Keratinocyte (primary cell): ENCODE measurements at regions not wholly inside any gene's neighbourhood (a gene's known extent, or its start where the extent isn't known, plus 50 kb on each side); places are given as distances from the start of the nearest gene placed in this dataset.

Experiments
- DNase-seq: peaks from one replicate; pipeline ENCODE4 v3.0.0-alpha.2; 2011; ENCODE audit warnings: low read depth, missing footprints, low spot score
- FAIRE-seq: peaks from 2 replicates; lab custom pipeline; 2011; peaks lifted over from hg19 to GRCh38; lab: Jason Lieb, UNC
- H2AFZ ChIP-seq: 2 replicates; pipeline ENCODE4 v1.6.0; 2012; ENCODE audit warnings: low read length, control low read depth, inconsistent platforms; ENCODE audit not compliant: control insufficient read depth
- H3K27ac ChIP-seq: 2 replicates; pipeline ENCODE4 v1.5.1; 2011; ENCODE audit warnings: low read length; ENCODE audit not compliant: control insufficient read depth, insufficient read depth
- H3K27me3 ChIP-seq: 3 replicates; pipeline ENCODE4 v1.6.0; 2011; ENCODE audit warnings: low read length; ENCODE audit not compliant: control insufficient read depth, insufficient read depth; ENCODE audit errors: extremely low read depth
- H3K36me3 ChIP-seq, 2 experiments: 2 replicates in 1 of 2; 3 replicates in 1 of 2; pipeline ENCODE4 v1.5.1; 2011; ENCODE audit warnings: low read length in 2 of 2, mild to moderate bottlenecking in 1 of 2; ENCODE audit not compliant: control insufficient read depth in 2 of 2, insufficient read depth in 2 of 2; ENCODE audit errors: extremely low read depth in 1 of 2
- H3K4me1 ChIP-seq: 3 replicates; pipeline ENCODE4 v1.5.1; 2011; ENCODE audit warnings: low read length; ENCODE audit not compliant: control insufficient read depth, insufficient read depth; ENCODE audit errors: extremely low read depth
- H3K4me2 ChIP-seq: 3 replicates; pipeline ENCODE4 v1.6.0; 2011; ENCODE audit warnings: low read depth, low read length; ENCODE audit not compliant: control insufficient read depth, insufficient read depth; ENCODE audit errors: extremely low read depth
- H3K4me3 ChIP-seq, 3 experiments: fragments of 200-600 bp in 1 of 3; sonication (generic) in 1 of 3; 2 replicates in 2 of 3; 3 replicates in 1 of 3; pipeline ENCODE4 v1.5.1; 2011 to 2016; ENCODE audit warnings: low read length in 3 of 3, mild to moderate bottlenecking in 3 of 3, control low read depth in 2 of 3, inconsistent platforms in 1 of 3, low read depth in 1 of 3, mixed read lengths in 1 of 3, mixed run types in 1 of 3, moderate library complexity in 1 of 3; ENCODE audit not compliant: control insufficient read depth in 2 of 3, insufficient read depth in 2 of 3; ENCODE audit errors: extremely low read depth in 1 of 3
- H3K79me2 ChIP-seq: 2 replicates; pipeline ENCODE4 v1.6.0; 2012; ENCODE audit warnings: low read length; ENCODE audit not compliant: control insufficient read depth, insufficient read depth
- H3K9ac ChIP-seq: 3 replicates; pipeline ENCODE4 v1.6.0; 2011; ENCODE audit warnings: low read length; ENCODE audit not compliant: control insufficient read depth, insufficient read depth; ENCODE audit errors: extremely low read depth
- H3K9me1 ChIP-seq: 3 replicates; pipeline ENCODE4 v1.6.0; 2011; ENCODE audit warnings: low read length; ENCODE audit not compliant: control insufficient read depth, insufficient read depth; ENCODE audit errors: extremely low read depth
- H3K9me3 ChIP-seq: 2 replicates; pipeline ENCODE4 v1.5.1; 2012; ENCODE audit warnings: low read depth, low read length; ENCODE audit not compliant: control insufficient read depth
- H4K20me1 ChIP-seq: 3 replicates; pipeline ENCODE4 v1.6.0; 2011; ENCODE audit warnings: low read length; ENCODE audit not compliant: control insufficient read depth, insufficient read depth; ENCODE audit errors: extremely low read depth
- CTCF ChIP-seq, 3 experiments: IDR thresholded peaks in 1 of 3; conservative IDR thresholded peaks in 1 of 3; optimal IDR thresholded peaks in 1 of 3; 2 replicates in 2 of 3; 3 replicates in 1 of 3; pipeline versions ENCODE3 to v1.5.1; 2011; ENCODE audit warnings: low read length in 3 of 3, mild to moderate bottlenecking in 3 of 3, moderate library complexity in 2 of 3, control low read depth in 1 of 3, inconsistent platforms in 1 of 3; ENCODE audit not compliant: insufficient read depth in 2 of 3; ENCODE audit errors: extremely low read depth in 1 of 3
- EZH2 ChIP-seq: IDR thresholded peaks from one replicate; pipeline ENCODE4 v1.6.1; 2012; ENCODE audit warnings: inconsistent platforms, mild to moderate bottlenecking, low read length, moderate library complexity
- dilution Hi-C: fragments of 300-500 bp; cut with MboI; formaldehyde crosslinking; loops from one replicate; pipeline ENCODE4 v1.7.0; 2020; ENCODE audit warnings: low sequenced_read_pairs; ENCODE audit not compliant: extremely low pct_ligation_motif_present

GRCh38 chr20:62567246-62568044 is 74.9 kb upstream of the SLCO4A1 start:
- FAIRE-seq (no peak), DNase-seq (no peak)
- Histone ChIP-seq H3K36me3 (no peaks in the 10 kb centered on the region), H3K9me3 (no peaks in the 10 kb centered on the region), H3K4me3 (no peak overlapping the region), H3K27ac (no peak overlapping the region), H2AFZ (no peak overlapping the region), H3K79me2 (no peaks in the 10 kb centered on the region), H4K20me1 (peaks cover 2% of the 10 kb centered on the region), H3K9ac (no peak overlapping the region), H3K4me2 (no peak overlapping the region), H3K27me3 (peaks cover 8% of the 10 kb centered on the region), H3K9me1 (no peaks in the 10 kb centered on the region), H3K4me1 (no peaks in the 10 kb centered on the region)
- dilution Hi-C loops, result no loop called here
- no peak for TF ChIP-seq EZH2
- TF ChIP-seq CTCF (optimal IDR thresholded peaks at IDR 0.05 in 1 of 3, IDR thresholded peaks at IDR 0.05 in 1 of 3, conservative IDR thresholded peaks at IDR 0.05 in 1 of 3; ENCODE audit: extremely low read depth in 1 of 3, insufficient read depth in 2 of 3, low read length in 3 of 3), result no peak

GRCh38 chr20:62568045-62568389 is 74.3 kb upstream of the SLCO4A1 start:
- Histone ChIP-seq H3K9me1 (no peaks in the 10 kb centered on the region), H3K79me2 (no peaks in the 10 kb centered on the region), H4K20me1 (peaks cover 2% of the 10 kb centered on the region), H3K27me3 (peaks cover 8% of the 10 kb centered on the region), H3K4me3 (no peak overlapping the region), H3K27ac (no peak overlapping the region), H2AFZ (no peak overlapping the region), H3K4me1 (no peaks in the 10 kb centered on the region), H3K9me3 (no peaks in the 10 kb centered on the region), H3K9ac (no peak overlapping the region), H3K4me2 (no peak overlapping the region), H3K36me3 (no peaks in the 10 kb centered on the region)
- TF ChIP-seq CTCF (optimal IDR thresholded peaks at IDR 0.05 in 1 of 3, IDR thresholded peaks at IDR 0.05 in 1 of 3, conservative IDR thresholded peaks at IDR 0.05 in 1 of 3; ENCODE audit: extremely low read depth in 1 of 3, insufficient read depth in 2 of 3, low read length in 3 of 3) (no peak), EZH2 (no peak)
- DNase-seq (no peak), FAIRE-seq (no peak)
- dilution Hi-C loops, result no loop called here
